ENCODE measurements at regions not wholly inside any gene's neighbourhood (a gene's known extent, or its start where the extent isn't known, plus 50 kb on each side); places are given as distances from the start of the nearest gene placed in this dataset.

- TF ChIP-seq EZH2 (IDR thresholded peaks at IDR 0.05; ENCODE audit: insufficient read depth, poor library complexity, severe bottlenecking) (no peak), EZH2phosphoT487 (IDR thresholded peaks at IDR 0.05; ENCODE audit: insufficient read depth, low read depth) (no peak)
Measured at GRCh38 chr1:213388199-213388598, 337.2 kb downstream of the RPS6KC1 start.

All from GM23248 (cell line).